ACC112 (cell line): ENCODE measurements at regions not wholly inside any gene's neighbourhood (a gene's known extent, or its start where the extent isn't known, plus 50 kb on each side); places are given as distances from the start of the nearest gene placed in this dataset.
A peak's percentile ranks its signal among the peaks of the same experiment; 100 is the strongest.
"Not testable (repeated sequence)": the region's sequence is repeated elsewhere in the genome, so short reads cannot be mapped to it uniquely, and the experiment has no call there.

Experiments
- H2AFZ ChIP-seq: fragments of 200-600 bp; sonication (generic); one replicate; pipeline ENCODE4 v1.6.0; 2017; ENCODE audit warnings: antibody characterized with exemption, low read length; ENCODE audit not compliant: unreplicated experiment
- H3K27ac ChIP-seq: fragments of 200-600 bp; sonication (generic); 2 replicates; pipeline ENCODE4 v1.5.1; 2014; ENCODE audit warnings: low read depth, mild to moderate bottlenecking, antibody characterized with exemption, low read length, moderate library complexity
- H3K27me3 ChIP-seq: fragments of 200-600 bp; sonication (generic); 2 replicates; pipeline ENCODE4 v1.6.1; 2014; ENCODE audit warnings: mild to moderate bottlenecking, antibody characterized with exemption, low read length, moderate library complexity, mixed read lengths; ENCODE audit not compliant: insufficient read depth
- H3K36me3 ChIP-seq: fragments of 200-600 bp; sonication (generic); 2 replicates; pipeline ENCODE4 v1.6.1; 2016; ENCODE audit warnings: mild to moderate bottlenecking, antibody characterized with exemption, low read length, moderate library complexity, mixed read lengths; ENCODE audit not compliant: insufficient read depth
- H3K4me1 ChIP-seq: fragments of 200-600 bp; sonication (generic); one replicate; pipeline ENCODE4 v1.6.1; 2016; ENCODE audit warnings: low read length, mixed read lengths; ENCODE audit not compliant: insufficient read depth, unreplicated experiment, control insufficient read depth
- H3K4me3 ChIP-seq: fragments of 200-600 bp; sonication (generic); 2 replicates; pipeline ENCODE4 v1.5.1; 2014; ENCODE audit warnings: mild to moderate bottlenecking, low read depth, low read length
- H3K79me2 ChIP-seq: fragments of 200-600 bp; sonication (generic); one replicate; pipeline ENCODE4 v1.6.0; 2016; ENCODE audit warnings: low read length; ENCODE audit not compliant: control insufficient read depth, unreplicated experiment, insufficient read depth

DNA sequence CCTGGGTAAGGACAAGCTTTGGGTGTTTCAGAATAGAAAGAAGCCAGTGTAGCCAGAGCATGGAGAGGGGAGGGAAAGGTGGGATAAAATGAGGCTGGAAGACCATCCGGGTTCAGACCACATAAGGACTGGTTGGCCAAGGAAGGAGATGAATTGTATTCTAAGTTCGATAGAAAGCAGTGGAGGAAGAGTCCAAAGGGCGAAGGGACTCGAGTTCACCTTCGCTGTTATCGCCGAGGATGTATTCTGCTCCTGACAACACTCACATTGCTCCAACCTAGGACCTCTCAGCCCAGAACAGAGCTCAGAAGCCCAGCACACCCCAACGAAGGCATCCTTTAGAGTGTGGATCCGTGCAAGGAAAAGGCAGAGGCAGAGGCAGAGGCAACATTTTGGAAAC, 133.1 kb upstream of the EPB41L4A start:
- Histone ChIP-seq H3K36me3 (no peaks in the 10 kb centered on the region), H3K27ac (no peak overlapping the region), H3K4me1 (peaks cover 18% of the 10 kb centered on the region), H3K4me3 (no peak overlapping the region), H2AFZ (no peak overlapping the region), H3K27me3 (0 out of 2 replicates have a peak, but pooled peaks cover 5% of the 10 kb centered on the region), H3K79me2 (no peaks in the 10 kb centered on the region)

- H3K27ac ChIP-seq = no peak overlapping the region
Measured at GRCh38 chr5:112552791-112553190, 133.7 kb upstream of the EPB41L4A start.

DNA sequence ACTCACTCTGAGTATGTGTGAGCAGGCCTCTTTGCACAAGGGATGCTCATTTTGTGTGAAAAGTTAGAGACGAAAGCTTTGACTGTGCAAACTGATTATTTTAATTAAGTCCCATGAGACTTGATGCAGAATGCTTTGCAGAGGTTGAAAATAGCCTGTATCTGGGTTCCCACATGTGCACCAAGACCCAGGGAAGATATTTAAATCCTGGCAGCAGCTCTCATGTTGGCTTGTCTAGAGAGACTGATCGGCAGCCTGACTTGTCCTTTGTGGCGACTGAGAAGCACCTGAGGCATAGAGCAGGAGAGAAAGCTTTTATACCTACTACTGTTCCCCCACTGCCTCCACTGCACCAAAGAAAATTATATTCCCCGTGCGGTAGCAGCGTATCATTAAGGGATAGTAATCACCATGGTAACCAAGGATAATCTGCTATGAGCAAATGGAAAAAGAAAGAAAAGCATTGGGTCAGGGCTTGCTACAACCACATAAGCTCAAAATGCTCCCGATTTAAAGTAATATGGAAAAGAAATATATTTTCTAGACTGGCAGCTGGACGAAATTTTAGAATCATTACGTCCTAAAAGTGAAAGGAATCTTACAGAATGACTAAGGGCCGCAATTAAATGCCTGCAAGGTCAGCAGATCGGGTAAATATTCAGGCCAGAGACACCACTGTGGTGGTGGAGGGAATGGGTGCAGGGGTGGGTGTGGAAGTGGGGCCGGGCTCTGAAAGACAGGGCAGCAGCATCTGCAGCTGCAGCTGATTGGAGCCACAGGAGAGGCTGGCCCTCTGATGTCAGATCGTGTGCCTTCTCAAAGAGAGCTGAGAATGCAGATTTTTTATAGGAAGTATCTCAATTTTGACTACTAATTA, 135.3 kb upstream of the EPB41L4A start:
- no peak overlapping the region for H3K27ac ChIP-seq
- H3K27me3 ChIP-seq = 0 out of 2 replicates have a peak, but pooled peaks cover 5% of the 10 kb centered on the region
- no peaks in the 10 kb centered on the region for H3K79me2 ChIP-seq
- H3K36me3 ChIP-seq = no peaks in the 10 kb centered on the region
- peaks cover 13% of the 10 kb centered on the region for H3K4me1 ChIP-seq
- peak overlapping the region; percentile 83 for H2AFZ ChIP-seq
- H3K4me3 ChIP-seq = peak overlapping the region; percentile 54

More at GRCh38 chr5:112552791-112553190, 133.7 kb upstream of the EPB41L4A start:
- 0 out of 2 replicates have a peak, but pooled peaks cover 5% of the 10 kb centered on the region for H3K27me3 ChIP-seq
- H3K4me1 ChIP-seq = peaks cover 18% of the 10 kb centered on the region
- H3K36me3 ChIP-seq = no peaks in the 10 kb centered on the region
- H2AFZ ChIP-seq = no peak overlapping the region
- no peak overlapping the region for H3K4me3 ChIP-seq
- no peaks in the 10 kb centered on the region for H3K79me2 ChIP-seq

GRCh38 chr5:112555197-112555596, 136.1 kb upstream of the EPB41L4A start:
- Histone ChIP-seq H3K4me1 (peaks cover 13% of the 10 kb centered on the region), H3K79me2 (no peaks in the 10 kb centered on the region), H3K27ac (no peak overlapping the region), H3K4me3 (peak overlapping the region; percentile 54; the same call in 1 of the 2 replicates), H3K27me3 (0 out of 2 replicates have a peak, but pooled peaks cover 5% of the 10 kb centered on the region), H2AFZ (peak overlapping the region; percentile 83), H3K36me3 (no peaks in the 10 kb centered on the region)

GRCh38 chr5:112555691-112556090, 136.6 kb upstream of the EPB41L4A start:
- no peaks in the 10 kb centered on the region for H3K79me2 ChIP-seq
- H3K36me3 ChIP-seq = no peaks in the 10 kb centered on the region
- H3K4me1 ChIP-seq = peaks cover 13% of the 10 kb centered on the region
- no peak overlapping the region for H3K27ac ChIP-seq
- H3K4me3 ChIP-seq = no peak overlapping the region
- H3K27me3 ChIP-seq = 0 out of 2 replicates have a peak, but pooled peaks cover 5% of the 10 kb centered on the region
- H2AFZ ChIP-seq = no peak overlapping the region

GRCh38 chr5:112559501-112559900, 140.4 kb upstream of the EPB41L4A start:
- not testable (repeated sequence) for H3K79me2 ChIP-seq, H3K27me3 ChIP-seq, H3K27ac ChIP-seq, H3K36me3 ChIP-seq, H2AFZ ChIP-seq, H3K4me3 ChIP-seq
- H3K4me1 ChIP-seq = peaks cover 13% of the 10 kb centered on the region

DNA sequence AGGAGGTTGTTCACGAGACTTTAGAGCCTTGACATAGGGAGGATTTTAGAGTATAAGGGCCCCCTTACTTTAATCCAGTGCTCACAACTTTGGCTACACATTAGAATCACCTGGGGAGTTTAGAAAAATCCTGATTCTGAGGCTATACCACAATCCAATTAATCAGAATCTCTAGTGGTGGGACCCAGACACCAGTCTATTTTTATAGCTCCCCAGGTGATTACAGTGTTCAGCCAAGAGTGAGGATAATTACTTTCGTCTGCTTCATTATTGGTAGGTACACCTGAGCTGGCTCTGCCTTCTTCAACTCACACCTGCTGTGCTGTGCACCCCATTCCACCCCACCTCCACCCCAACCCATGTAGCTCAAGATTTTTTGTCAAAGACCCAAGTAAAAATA, 141.3 kb upstream of the EPB41L4A start:
- Histone ChIP-seq H3K4me1 (peaks cover 4% of the 10 kb centered on the region), H3K36me3 (no peaks in the 10 kb centered on the region), H3K27ac (no peak overlapping the region), H2AFZ (no peak overlapping the region), H3K4me3 (no peak overlapping the region), H3K27me3 (no peaks in the 10 kb centered on the region), H3K79me2 (no peaks in the 10 kb centered on the region)

GRCh38 chr5:112563169-112563826, 144.2 kb upstream of the EPB41L4A start:
- no peaks in the 10 kb centered on the region for H3K4me1 ChIP-seq
- no peak overlapping the region for H3K27ac ChIP-seq
- H3K79me2 ChIP-seq = no peaks in the 10 kb centered on the region
- no peak overlapping the region for H2AFZ ChIP-seq
- H3K4me3 ChIP-seq = no peak overlapping the region
- no peaks in the 10 kb centered on the region for H3K36me3 ChIP-seq
- peaks cover 8% of the 10 kb centered on the region; the same call in 1 of the 2 replicates for H3K27me3 ChIP-seq

DNA sequence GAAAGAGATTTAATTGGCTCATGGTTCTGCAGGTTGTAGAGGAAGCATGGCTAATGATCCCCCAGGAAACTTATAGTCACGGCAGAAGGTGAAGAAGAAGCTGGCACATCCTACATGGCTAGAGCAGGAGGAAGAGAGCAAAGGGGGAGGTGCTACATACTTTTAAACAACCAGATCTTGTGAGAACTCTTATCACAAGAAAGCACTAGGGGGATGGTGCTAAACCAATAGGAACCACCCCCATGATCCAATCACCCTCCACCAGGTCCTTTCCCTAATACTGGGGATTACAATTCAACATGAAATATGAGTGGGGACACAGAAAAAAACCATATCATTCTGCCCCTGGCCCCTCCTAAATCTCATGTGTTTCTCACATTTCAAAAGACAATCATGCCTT, 147.2 kb upstream of the EPB41L4A start:
- H3K36me3 ChIP-seq = no peaks in the 10 kb centered on the region
- H3K27me3 ChIP-seq = peaks cover 11% of the 10 kb centered on the region; the same call in 1 of the 2 replicates
- H2AFZ ChIP-seq = no peak overlapping the region
- no peaks in the 10 kb centered on the region for H3K4me1 ChIP-seq
- H3K27ac ChIP-seq = no peak overlapping the region
- H3K4me3 ChIP-seq = no peak overlapping the region
- no peaks in the 10 kb centered on the region for H3K79me2 ChIP-seq

DNA sequence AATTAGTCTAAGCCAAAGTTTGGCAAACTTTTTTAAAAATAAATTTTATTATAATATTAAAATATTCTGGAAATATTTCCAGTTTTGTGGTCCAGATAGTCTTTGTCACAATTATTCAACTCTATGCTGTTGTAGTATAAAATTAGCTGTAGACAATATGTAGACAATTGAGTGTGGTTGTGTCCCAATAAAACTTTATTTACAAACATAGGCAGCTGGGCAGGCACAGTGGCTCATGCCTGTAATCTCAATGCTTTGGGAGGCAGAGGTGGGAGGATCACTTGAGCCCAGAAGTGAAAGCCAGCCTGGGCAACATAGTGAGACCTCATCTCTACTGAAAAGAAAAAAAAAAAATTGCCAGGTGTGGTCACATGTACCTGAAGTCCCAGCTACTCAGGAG, 150.5 kb upstream of the EPB41L4A start:
- no peak overlapping the region for H2AFZ ChIP-seq
- H3K27me3 ChIP-seq = peaks cover 29% of the 10 kb centered on the region
- H3K4me3 ChIP-seq = no peak overlapping the region
- no peaks in the 10 kb centered on the region for H3K4me1 ChIP-seq
- no peak overlapping the region for H3K27ac ChIP-seq
- no peaks in the 10 kb centered on the region for H3K79me2 ChIP-seq
- no peaks in the 10 kb centered on the region for H3K36me3 ChIP-seq
